H9 (cell line): ENCODE measurements at regions not wholly inside any gene's neighbourhood (a gene's known extent, or its start where the extent isn't known, plus 50 kb on each side); places are given as distances from the start of the nearest gene placed in this dataset.

Source experiments
- DNase-seq: peaks from one replicate; pipeline ENCODE4 v3.0.0-alpha.2; 2017
- H2AFZ ChIP-seq: one replicate; pipeline ENCODE4 v1.6.1; 2013; ENCODE audit warnings: mild to moderate bottlenecking, low read length, control low read depth, moderate library complexity
- H2AK5ac ChIP-seq: 2 replicates; pipeline ENCODE4 v1.6.1; 2013; ENCODE audit warnings: low read length, control low read depth, mixed read lengths; ENCODE audit not compliant: insufficient read length
- H2BK120ac ChIP-seq: one replicate; pipeline ENCODE4 v1.6.1; 2013; ENCODE audit warnings: low read depth, mild to moderate bottlenecking, low read length, control low read depth, inconsistent platforms; ENCODE audit not compliant: poor library complexity, severe bottlenecking
- H2BK12ac ChIP-seq: 2 replicates; pipeline ENCODE4 v1.6.1; 2013; ENCODE audit warnings: low read length, control low read depth, mixed read lengths, low read depth; ENCODE audit not compliant: insufficient read length
- H2BK15ac ChIP-seq: 2 replicates; pipeline ENCODE4 v1.6.1; 2013; ENCODE audit warnings: low read depth, low read length, control low read depth
- H2BK20ac ChIP-seq: one replicate; pipeline ENCODE4 v1.6.1; 2013; ENCODE audit warnings: low read depth, mild to moderate bottlenecking, low read length, control low read depth, inconsistent platforms; ENCODE audit not compliant: poor library complexity, severe bottlenecking
- H2BK5ac ChIP-seq: 2 replicates; pipeline ENCODE4 v1.6.1; 2013; ENCODE audit warnings: low read length, control low read depth, mixed read lengths; ENCODE audit not compliant: insufficient read length
- H3K14ac ChIP-seq: 2 replicates; pipeline ENCODE4 v1.6.1; 2013; ENCODE audit warnings: low read length, control low read depth; ENCODE audit not compliant: insufficient read depth
- H3K18ac ChIP-seq: 2 replicates; pipeline ENCODE4 v1.6.1; 2013; ENCODE audit warnings: low read depth, mild to moderate bottlenecking, mixed read lengths, low read length, control low read depth; ENCODE audit not compliant: insufficient read length
- H3K23ac ChIP-seq: 2 replicates; pipeline ENCODE4 v1.6.1; 2013; ENCODE audit warnings: low read length, control low read depth, mixed read lengths, low read depth; ENCODE audit not compliant: insufficient read length
- H3K23me2 ChIP-seq: 2 replicates; pipeline ENCODE4 v1.6.1; 2013; ENCODE audit warnings: low read depth, mild to moderate bottlenecking, mixed read lengths, low read length, control low read depth; ENCODE audit not compliant: insufficient read length, poor library complexity, severe bottlenecking
- H3K27ac ChIP-seq: 2 replicates; pipeline ENCODE4 v1.5.1; 2013; ENCODE audit warnings: low read length, control low read depth, mixed read lengths, low read depth; ENCODE audit not compliant: insufficient read length
- H3K27me3 ChIP-seq: 2 replicates; pipeline ENCODE4 v1.6.1; 2013; ENCODE audit warnings: low read length, control low read depth, inconsistent platforms; ENCODE audit not compliant: insufficient read depth
- H3K4ac ChIP-seq: 2 replicates; pipeline ENCODE4 v1.6.1; 2013; ENCODE audit warnings: low read depth, mild to moderate bottlenecking, control low read depth, inconsistent platforms, low read length, moderate library complexity
- H3K4me1 ChIP-seq: 2 replicates; pipeline ENCODE4 v1.6.1; 2013; ENCODE audit warnings: low read length, control low read depth, inconsistent platforms; ENCODE audit not compliant: insufficient read depth
- H3K4me2 ChIP-seq: 2 replicates; pipeline ENCODE4 v1.6.1; 2013; ENCODE audit warnings: low read length, control low read depth, mixed read lengths; ENCODE audit not compliant: insufficient read length, insufficient read depth
- H3K56ac ChIP-seq: 2 replicates; pipeline ENCODE4 v1.6.1; 2013; ENCODE audit warnings: low read depth, mild to moderate bottlenecking, mixed read lengths, low read length, control low read depth; ENCODE audit not compliant: insufficient read length
- H3K79me1 ChIP-seq: 2 replicates; pipeline ENCODE4 v1.6.1; 2013; ENCODE audit warnings: low read depth, mild to moderate bottlenecking, moderate library complexity, low read length, control low read depth, inconsistent platforms; ENCODE audit not compliant: insufficient read depth, poor library complexity, severe bottlenecking
- H3K79me2 ChIP-seq: 2 replicates; pipeline ENCODE4 v1.6.1; 2013; ENCODE audit warnings: low read length, control low read depth, inconsistent platforms; ENCODE audit not compliant: insufficient read depth
- H3K9ac ChIP-seq: 2 replicates; pipeline ENCODE4 v1.6.1; 2013; ENCODE audit warnings: low read length, control low read depth, mixed read lengths; ENCODE audit not compliant: insufficient read length; ENCODE audit errors: extremely low read depth
- H3K9me3 ChIP-seq: one replicate; pipeline ENCODE4 v1.6.1; 2013; ENCODE audit warnings: low read depth, low read length, inconsistent platforms; ENCODE audit not compliant: control insufficient read depth
- H3T11ph ChIP-seq: one replicate; pipeline ENCODE4 v1.6.1; 2013; ENCODE audit warnings: mild to moderate bottlenecking, low read length, control low read depth, inconsistent platforms
- H4K20me1 ChIP-seq: one replicate; pipeline ENCODE4 v1.6.1; 2013; ENCODE audit not compliant: control insufficient read depth, insufficient read length, insufficient read depth
- H4K5ac ChIP-seq: 2 replicates; pipeline ENCODE4 v1.6.1; 2013; ENCODE audit warnings: low read depth, mild to moderate bottlenecking, mixed read lengths, low read length, control low read depth; ENCODE audit not compliant: insufficient read length
- H4K8ac ChIP-seq: replicated peaks from 2 replicates; pipeline ENCODE4 v1.6.1; 2013; ENCODE audit warnings: low read length, control low read depth, mixed read lengths, low read depth; ENCODE audit not compliant: insufficient read length
- H4K91ac ChIP-seq: 2 replicates; pipeline ENCODE4 v1.6.1; 2013; ENCODE audit warnings: low read depth, mild to moderate bottlenecking, moderate library complexity, mixed read lengths, low read length, control low read depth; ENCODE audit not compliant: insufficient read length
- H3K27ac Mint-ChIP-seq, 3 experiments: 2 replicates in 2 of 3; 3 replicates in 1 of 3; pipeline ENCODE4 v1.8.0; 2020 to 2021; ENCODE audit warnings: mixed read lengths in 3 of 3, mild to moderate bottlenecking in 1 of 3, moderate library complexity in 1 of 3
- H3K27me3 Mint-ChIP-seq: 2 replicates; pipeline ENCODE4 v1.8.0; 2021; ENCODE audit warnings: low read depth, mild to moderate bottlenecking, moderate library complexity, mixed read lengths
- H3K36me3 Mint-ChIP-seq, 3 experiments: 2 replicates in 2 of 3; 3 replicates in 1 of 3; pipeline ENCODE4 v1.8.0; 2020 to 2021; ENCODE audit warnings: low read depth in 3 of 3, mixed read lengths in 3 of 3; ENCODE audit not compliant: insufficient read depth in 1 of 3
- H3K4me1 Mint-ChIP-seq, 2 experiments: 2 replicates each; pipeline ENCODE4 v1.8.0; 2020; ENCODE audit warnings: mixed read lengths in 2 of 2
- H3K4me3 Mint-ChIP-seq, 2 experiments: 2 replicates in 1 of 2; 3 replicates in 1 of 2; pipeline ENCODE4 v1.8.0; 2020 to 2021; ENCODE audit warnings: mild to moderate bottlenecking in 2 of 2, mixed read lengths in 2 of 2, moderate library complexity in 1 of 2
- H3K9me3 Mint-ChIP-seq, 2 experiments: 2 replicates in 1 of 2; 3 replicates in 1 of 2; pipeline ENCODE4 v1.8.0; 2020; ENCODE audit warnings: mild to moderate bottlenecking in 2 of 2, mixed read lengths in 2 of 2, moderate library complexity in 1 of 2
- WGBS: extraction: QIAGEN DNeasy Blood & Tissue Kit; methylation state at CpG from one replicate; pipeline ENCODE4 v1.1.7; 2013; ENCODE audit warnings: missing lambda C conversion rate, low lambda C conversion rate, mixed read lengths; ENCODE audit not compliant: insufficient read length; ENCODE audit errors: extremely low coverage; 5-methylcytosine and 5-hydroxymethylcytosine counted together
- TF ChIP-seq, protein P1 (sequence below): fragments of 200-600 bp; sonication (generic); conservative IDR thresholded peaks from 3 replicates; pipeline ENCODE4 v1.8.0; 2021; ENCODE audit warnings: antibody characterized with exemption, mild to moderate bottlenecking

DNA sequence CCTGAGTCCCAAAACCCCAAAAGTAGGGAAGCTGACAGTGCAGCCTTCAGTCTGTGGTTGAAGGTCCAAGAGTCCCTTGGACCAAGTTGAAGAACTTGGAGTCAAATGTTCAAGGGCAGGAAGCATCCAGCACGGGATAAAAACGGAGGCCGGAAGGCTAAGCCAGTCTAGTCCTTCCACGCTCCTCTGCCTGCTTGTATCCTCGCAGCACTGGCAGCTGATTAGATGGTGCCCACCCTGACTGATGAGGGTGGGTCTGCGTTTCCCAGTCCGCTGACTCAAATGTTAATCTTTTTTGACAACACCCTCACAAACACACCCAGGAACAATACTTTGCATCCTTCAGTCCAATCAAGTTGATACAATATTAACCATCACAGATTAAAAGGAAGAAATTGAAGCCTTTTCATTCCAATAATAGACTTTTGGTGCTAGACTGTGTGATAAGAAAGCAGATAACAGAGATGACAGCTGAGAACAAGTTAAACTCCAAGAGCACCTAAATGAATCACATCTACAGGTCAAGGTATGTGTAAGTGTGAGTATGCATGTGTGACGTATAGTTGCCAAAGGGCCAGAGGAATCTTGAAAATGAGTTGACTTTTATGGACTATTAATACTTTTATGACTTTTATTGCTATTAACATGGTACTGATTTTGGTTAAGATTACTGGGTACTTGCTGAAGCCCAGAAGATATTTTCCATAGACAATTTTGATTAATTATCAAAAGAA is 933.5 kb upstream of the SOX9 start:
- Histone ChIP-seq H2BK5ac (no peak overlapping the region), H3K27me3 (no peaks in the 10 kb centered on the region), H2BK12ac (no peak overlapping the region), H3K4ac (no peak overlapping the region), H3K9me3 (no peaks in the 10 kb centered on the region), H2BK120ac (no peak overlapping the region), H2AK5ac (no peak overlapping the region), H3K14ac (0 out of 2 replicates have a peak overlapping the region, but pooled peaks have one; percentile 36), H3T11ph (no peak overlapping the region), H3K23ac (no peak overlapping the region), H3K79me1 (no peaks in the 10 kb centered on the region), H3K27ac (no peak overlapping the region), H3K18ac (no peak overlapping the region), H3K4me2 (no peak overlapping the region), H3K79me2 (no peaks in the 10 kb centered on the region), H2BK15ac (no peak overlapping the region), H3K23me2 (no peaks in the 10 kb centered on the region), H3K56ac (no peak overlapping the region), H4K8ac (no peak overlapping the region), H4K20me1 (no peaks in the 10 kb centered on the region), H4K91ac (no peak overlapping the region), H2AFZ (no peak overlapping the region), H3K4me1 (no peaks in the 10 kb centered on the region), H4K5ac (no peak overlapping the region), H3K9ac (no peak overlapping the region), H2BK20ac (no peak overlapping the region)
- TF ChIP-seq, protein P1, sequence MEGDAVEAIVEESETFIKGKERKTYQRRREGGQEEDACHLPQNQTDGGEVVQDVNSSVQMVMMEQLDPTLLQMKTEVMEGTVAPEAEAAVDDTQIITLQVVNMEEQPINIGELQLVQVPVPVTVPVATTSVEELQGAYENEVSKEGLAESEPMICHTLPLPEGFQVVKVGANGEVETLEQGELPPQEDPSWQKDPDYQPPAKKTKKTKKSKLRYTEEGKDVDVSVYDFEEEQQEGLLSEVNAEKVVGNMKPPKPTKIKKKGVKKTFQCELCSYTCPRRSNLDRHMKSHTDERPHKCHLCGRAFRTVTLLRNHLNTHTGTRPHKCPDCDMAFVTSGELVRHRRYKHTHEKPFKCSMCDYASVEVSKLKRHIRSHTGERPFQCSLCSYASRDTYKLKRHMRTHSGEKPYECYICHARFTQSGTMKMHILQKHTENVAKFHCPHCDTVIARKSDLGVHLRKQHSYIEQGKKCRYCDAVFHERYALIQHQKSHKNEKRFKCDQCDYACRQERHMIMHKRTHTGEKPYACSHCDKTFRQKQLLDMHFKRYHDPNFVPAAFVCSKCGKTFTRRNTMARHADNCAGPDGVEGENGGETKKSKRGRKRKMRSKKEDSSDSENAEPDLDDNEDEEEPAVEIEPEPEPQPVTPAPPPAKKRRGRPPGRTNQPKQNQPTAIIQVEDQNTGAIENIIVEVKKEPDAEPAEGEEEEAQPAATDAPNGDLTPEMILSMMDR = no peak
- Mint-ChIP-seq H3K36me3 (no peaks in the 10 kb centered on the region; a peak in 1 of 7 replicates), H3K4me1 (no peaks in the 10 kb centered on the region), H3K9me3 (no peaks in the 10 kb centered on the region), H3K27ac (peak overlapping the region in 1 of 3 experiments; percentile 50; a peak in 1 of 7 replicates), H3K27me3 (no peaks in the 10 kb centered on the region), H3K4me3 (no peak overlapping the region)
- DNase-seq = no peak
- no CpG with 5 or more reads among the region's 8 CpGs for WGBS
